Esophagus muscularis mucosa (tissue), 4 donors: ENCODE measurements at regions not wholly inside any gene's neighbourhood (a gene's known extent, or its start where the extent isn't known, plus 50 kb on each side); places are given as distances from the start of the nearest gene placed in this dataset.

Experiments used
- DNase-seq: peaks from one replicate; pipeline ENCODE4 v3.0.0-alpha.2; 2017; ENCODE audit errors: extremely low spot score
- H3K27ac ChIP-seq, 4 donors: fragments of 200-600 bp; sonication (generic); replicated peaks in 1 of 4; 1 replicate in 3 of 4; 2 replicates in 1 of 4; pipeline ENCODE4 v1.5.1; 2016 to 2019; ENCODE audit warnings: mild to moderate bottlenecking in 1 of 4
- H3K27me3 ChIP-seq, 4 donors: fragments of 200-600 bp; sonication (generic); one replicate each; pipeline versions ENCODE4 v1.5.1 to v1.6.0; 2016 to 2019
- H3K36me3 ChIP-seq, 4 donors: fragments of 200-600 bp; sonication (generic); one replicate each; pipeline ENCODE4 v1.5.1; 2016 to 2019
- H3K4me1 ChIP-seq, 4 donors: fragments of 200-600 bp; sonication (generic); one replicate each; pipeline ENCODE4 v1.5.1; 2016 to 2019
- H3K4me3 ChIP-seq, 4 donors: fragments of 200-600 bp; sonication (generic); 1 replicate in 2 of 4; 2 replicates in 2 of 4; pipeline ENCODE4 v1.5.1; 2016 to 2019; ENCODE audit warnings: mild to moderate bottlenecking in 4 of 4, moderate library complexity in 1 of 4
- H3K9me3 ChIP-seq, 4 donors: fragments of 200-600 bp; sonication (generic); 1 replicate in 3 of 4; 2 replicates in 1 of 4; pipeline ENCODE4 v1.5.1; 2016 to 2019
- CTCF ChIP-seq, 3 experiments: fragments of 200-600 bp in 2 of 3; fragments of 450-650 bp in 1 of 3; sonication (generic) in 2 of 3; IDR thresholded peaks; one replicate each; pipeline ENCODE4 v1.5.1; 2017 to 2019; ENCODE audit warnings: antibody characterized with exemption in 3 of 3, mild to moderate bottlenecking in 2 of 3, moderate library complexity in 1 of 3
- EP300 ChIP-seq: sonication (generic); formaldehyde crosslinking; IDR thresholded peaks from one replicate; pipeline ENCODE4 v1.6.1; 2017; ENCODE audit warnings: antibody characterized with exemption
- POLR2A ChIP-seq: fragments of 450-650 bp; IDR thresholded peaks from one replicate; pipeline ENCODE4 v1.6.1; 2017; ENCODE audit warnings: antibody characterized with exemption, moderate library complexity, mild to moderate bottlenecking, low read depth
- POLR2AphosphoS5 ChIP-seq, 2 donors: sonication (generic); formaldehyde crosslinking; IDR thresholded peaks; one replicate each; pipeline ENCODE4 v1.6.1; 2017; ENCODE audit warnings: antibody characterized with exemption in 2 of 2
- WGBS: methylation state at CpG from one replicate; pipeline ENCODE4 v1.1.5; 2018; 5-methylcytosine and 5-hydroxymethylcytosine counted together
- intact Hi-C: fragments of 100-400 bp; cut with DNase I; formaldehyde crosslinking; loops from one replicate; pipeline ENCODE4 v1.15.1; 2023

GRCh38 chrX:84710611-84711010 lies 208.4 kb upstream of the HDX start:
- no peaks in the 10 kb centered on the region for H3K36me3 ChIP-seq

GRCh38 chrX:84712621-84713020 lies 210.4 kb upstream of the HDX start:
- H3K36me3 ChIP-seq: no peaks in the 10 kb centered on the region
- 27% methylated on average over 2 of the region's 2 CpGs for WGBS
- H3K27me3 ChIP-seq: peaks cover 0 to 1% (median 0%) of the 10 kb centered on the region in 4 donors
- TF ChIP-seq POLR2A (no peak), CTCF (IDR thresholded peaks at IDR 0.05) (no peak), POLR2AphosphoS5 (IDR thresholded peaks at IDR 0.05) (no peak), EP300 (no peak)
- no peaks in the 10 kb centered on the region for H3K9me3 ChIP-seq
- H3K4me1 ChIP-seq: no peaks in the 10 kb centered on the region
- intact Hi-C loops: no loop called here
- DNase-seq: no peak
- no peak overlapping the region for H3K4me3 ChIP-seq
- H3K27ac ChIP-seq: no peak overlapping the region

More at GRCh38 chrX:84710611-84711010, 208.4 kb upstream of the HDX start:
- Histone ChIP-seq H3K4me3 (no peak overlapping the region), H3K27me3 (peaks cover 0 to 5% (median 0%) of the 10 kb centered on the region in 4 donors), H3K27ac (no peak overlapping the region), H3K9me3 (no peaks in the 10 kb centered on the region), H3K4me1 (no peaks in the 10 kb centered on the region)
- WGBS: 42% methylated on average over 3 of the region's 3 CpGs
- no peak for DNase-seq
- intact Hi-C loops: no loop called here
- TF ChIP-seq POLR2A (no peak), POLR2AphosphoS5 (IDR thresholded peaks at IDR 0.05) (no peak), CTCF (IDR thresholded peaks at IDR 0.05) (no peak), EP300 (no peak)

- no peaks in the 10 kb centered on the region for H3K27me3 ChIP-seq
- no peak overlapping the region for H3K4me3 ChIP-seq
- no peak for TF ChIP-seq CTCF (IDR thresholded peaks at IDR 0.05)
- no peak for TF ChIP-seq EP300
- no peak for TF ChIP-seq POLR2A
- TF ChIP-seq POLR2AphosphoS5 (IDR thresholded peaks at IDR 0.05): no peak
- H3K27ac ChIP-seq: no peak overlapping the region
- WGBS: 43% methylated on average over 4 of the region's 4 CpGs
- intact Hi-C loops: no loop called here
- no peak for DNase-seq
- H3K4me1 ChIP-seq: no peaks in the 10 kb centered on the region
- H3K9me3 ChIP-seq: no peaks in the 10 kb centered on the region
- H3K36me3 ChIP-seq: no peaks in the 10 kb centered on the region
These were observed 213.1 kb upstream of the HDX start for GRCh38 chrX:84715315-84715714.

DNA sequence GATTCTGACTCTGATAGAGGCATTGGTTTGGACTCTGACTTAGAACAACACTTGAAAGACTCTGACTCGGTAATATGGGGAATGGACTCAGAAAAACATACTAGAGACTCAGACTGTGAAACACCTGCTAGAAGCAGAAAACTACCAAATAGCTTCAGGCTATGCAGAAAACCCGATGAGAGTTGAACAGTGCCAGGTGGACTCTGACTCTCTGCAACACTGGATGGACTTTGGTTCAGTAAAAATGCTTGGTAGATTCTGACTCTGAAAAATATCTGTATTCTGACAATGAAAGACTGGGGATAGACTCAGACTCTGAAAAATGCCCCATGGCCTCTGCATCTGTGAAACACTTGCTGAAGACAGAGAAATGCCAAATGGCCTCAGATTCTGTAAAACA lies 215.1 kb upstream of the HDX start:
- 70% methylated on average over 2 of the region's 2 CpGs for WGBS
- intact Hi-C loops: no loop called here

More for the DNA sequence above, 215.1 kb upstream of the HDX start:
- Histone ChIP-seq H3K4me3 (no peak overlapping the region), H3K27me3 (no peaks in the 10 kb centered on the region), H3K36me3 (no peaks in the 10 kb centered on the region), H3K4me1 (no peaks in the 10 kb centered on the region), H3K9me3 (no peaks in the 10 kb centered on the region), H3K27ac (no peak overlapping the region)
- TF ChIP-seq EP300 (no peak), POLR2A (no peak), POLR2AphosphoS5 (IDR thresholded peaks at IDR 0.05) (no peak), CTCF (IDR thresholded peaks at IDR 0.05) (no peak)
- no peak for DNase-seq
